Nephron (organoid): ENCODE measurements at regions not wholly inside any gene's neighbourhood (a gene's known extent, or its start where the extent isn't known, plus 50 kb on each side); places are given as distances from the start of the nearest gene placed in this dataset.
"Not testable (repeated sequence)": the region's sequence is repeated elsewhere in the genome, so short reads cannot be mapped to it uniquely, and the experiment has no call there.

Experiments
- H3K27ac Mint-ChIP-seq, 3 experiments: 2 replicates each; pipeline ENCODE4 v1.8.0; 2020; ENCODE audit warnings: mixed read lengths in 3 of 3, mild to moderate bottlenecking in 2 of 3, moderate library complexity in 1 of 3
- H3K27me3 Mint-ChIP-seq: 2 replicates; pipeline ENCODE4 v1.8.0; 2021; ENCODE audit warnings: low read depth, mild to moderate bottlenecking, moderate library complexity, mixed read lengths
- H3K36me3 Mint-ChIP-seq: 2 replicates; pipeline ENCODE4 v1.8.0; 2020; ENCODE audit warnings: low read depth, mixed read lengths
- H3K4me1 Mint-ChIP-seq: 2 replicates; pipeline ENCODE4 v1.8.0; 2020; ENCODE audit warnings: mixed read lengths
- H3K4me3 Mint-ChIP-seq, 3 experiments: 2 replicates each; pipeline ENCODE4 v1.8.0; 2020; ENCODE audit warnings: mild to moderate bottlenecking in 3 of 3, mixed read lengths in 3 of 3, moderate library complexity in 2 of 3
- H3K9me3 Mint-ChIP-seq: 2 replicates; pipeline ENCODE4 v1.8.0; 2020; ENCODE audit warnings: mixed read lengths
- CTCF ChIP-seq, 3 experiments: fragments of 200-600 bp; sonication (generic); IDR thresholded peaks; one replicate each; pipeline ENCODE4 v1.5.0; 2021; ENCODE audit warnings: antibody characterized with exemption in 3 of 3; ENCODE audit not compliant: unreplicated experiment in 3 of 3

- peaks cover 10% of the 10 kb centered on the region for H3K36me3 Mint-ChIP-seq
These were observed 488.3 kb upstream of the SYT1 start for GRCh38 chr12:78376257-78376656.

GRCh38 chr12:78379065-78379464, 485.5 kb upstream of the SYT1 start:
- not testable (repeated sequence) for H3K27ac Mint-ChIP-seq, H3K4me1 Mint-ChIP-seq, H3K4me3 Mint-ChIP-seq, H3K27me3 Mint-ChIP-seq
- Mint-ChIP-seq H3K9me3 (peaks cover 25% of the 10 kb centered on the region), H3K36me3 (peaks cover 10% of the 10 kb centered on the region)

More at GRCh38 chr12:78376257-78376656, 488.3 kb upstream of the SYT1 start:
- Mint-ChIP-seq H3K27ac (no peak overlapping the region), H3K27me3 (no peaks in the 10 kb centered on the region), H3K9me3 (peaks cover 24% of the 10 kb centered on the region), H3K4me3 (no peak overlapping the region), H3K4me1 (no peaks in the 10 kb centered on the region)
- TF ChIP-seq CTCF (IDR thresholded peaks at IDR 0.05; ENCODE audit: unreplicated experiment in 3 of 3) = no peak

- no peaks in the 10 kb centered on the region for H3K4me1 Mint-ChIP-seq
- no peak overlapping the region for H3K27ac Mint-ChIP-seq
- peaks cover 6% of the 10 kb centered on the region for H3K36me3 Mint-ChIP-seq
- H3K27me3 Mint-ChIP-seq = no peaks in the 10 kb centered on the region
- no peak overlapping the region for H3K4me3 Mint-ChIP-seq
- TF ChIP-seq CTCF (IDR thresholded peaks at IDR 0.05; ENCODE audit: unreplicated experiment in 3 of 3) = no peak
- peaks cover 16% of the 10 kb centered on the region for H3K9me3 Mint-ChIP-seq
These were observed 481.2 kb upstream of the SYT1 start for GRCh38 chr12:78383414-78383813.

- Mint-ChIP-seq H3K36me3 (peaks cover 3% of the 10 kb centered on the region), H3K9me3 (peaks cover 9% of the 10 kb centered on the region), H3K27me3 (no peaks in the 10 kb centered on the region), H3K4me1 (no peaks in the 10 kb centered on the region), H3K27ac (no peak overlapping the region), H3K4me3 (no peak overlapping the region)
- TF ChIP-seq CTCF (IDR thresholded peaks at IDR 0.05; ENCODE audit: unreplicated experiment in 3 of 3) = no peak
These were observed 480.0 kb upstream of the SYT1 start for GRCh38 chr12:78384541-78384940.

GRCh38 chr12:78385541-78385940, 479.0 kb upstream of the SYT1 start:
- Mint-ChIP-seq H3K27me3 (no peaks in the 10 kb centered on the region), H3K4me1 (no peaks in the 10 kb centered on the region), H3K36me3 (no peaks in the 10 kb centered on the region), H3K4me3 (no peak overlapping the region), H3K9me3 (peaks cover 2% of the 10 kb centered on the region), H3K27ac (no peak overlapping the region)
- TF ChIP-seq CTCF (IDR thresholded peaks at IDR 0.05; ENCODE audit: unreplicated experiment in 3 of 3) = no peak

- peaks cover 2% of the 10 kb centered on the region for H3K9me3 Mint-ChIP-seq
- no peak overlapping the region for H3K4me3 Mint-ChIP-seq
- no peak for TF ChIP-seq CTCF (IDR thresholded peaks at IDR 0.05; ENCODE audit: unreplicated experiment in 3 of 3)
- no peaks in the 10 kb centered on the region for H3K27me3 Mint-ChIP-seq
- no peak overlapping the region for H3K27ac Mint-ChIP-seq
- no peaks in the 10 kb centered on the region for H3K36me3 Mint-ChIP-seq
- H3K4me1 Mint-ChIP-seq = no peaks in the 10 kb centered on the region
These were observed 477.7 kb upstream of the SYT1 start for GRCh38 chr12:78386871-78387270.
